ENCODE measurements at regions not wholly inside any gene's neighbourhood (a gene's known extent, or its start where the extent isn't known, plus 50 kb on each side); places are given as distances from the start of the nearest gene placed in this dataset.

GRCh38 chr20:43799150-43799711 lies 72.4 kb upstream of the GTSF1L start:
- DNase-seq: peak in 2 of 4 experiments; percentile 2 to 3

GRCh38 chr20:43798291-43799149 lies 71.7 kb upstream of the GTSF1L start:
- no peak for DNase-seq

- no peak for DNase-seq
Measured at GRCh38 chr20:43794326-43794725, 67.5 kb upstream of the GTSF1L start.

- DNase-seq: no peak
Measured at GRCh38 chr20:43789593-43789992, 62.8 kb upstream of the GTSF1L start.

- peak in 1 of 4 experiments; percentile 2 for DNase-seq
Measured at GRCh38 chr20:43787937-43788336, 61.1 kb upstream of the GTSF1L start.

GRCh38 chr20:43786885-43787284 lies 60.1 kb upstream of the GTSF1L start:
- DNase-seq: no peak

- no peak for DNase-seq
Measured at GRCh38 chr20:43781215-43781614, 54.4 kb upstream of the GTSF1L start.

- no peak for DNase-seq
Measured at GRCh38 chr20:43778375-43778774, 51.6 kb upstream of the GTSF1L start.

GRCh38 chr20:43776691-43777090 lies 49.9 kb upstream of the GTSF1L start:
- no peak for DNase-seq

Data from suppressor macrophage (primary cell).